ENCODE measurements at regions not wholly inside any gene's neighbourhood (a gene's known extent, or its start where the extent isn't known, plus 50 kb on each side); places are given as distances from the start of the nearest gene placed in this dataset.

GRCh38 chr18:44079606-44080005 is 601.1 kb upstream of the SETBP1 start:
- no peak for TF ChIP-seq CTCF (IDR thresholded peaks at IDR 0.05; ENCODE audit: borderline replicate concordance, control extremely low read depth, extremely low read depth, insufficient read depth, missing control alignments)
- in situ Hi-C loops (cut with MboI; ENCODE audit: low sequenced_read_pairs, unreplicated experiment), result no loop called here
- no peak for DNase-seq (ENCODE audit: low spot score)

DNA sequence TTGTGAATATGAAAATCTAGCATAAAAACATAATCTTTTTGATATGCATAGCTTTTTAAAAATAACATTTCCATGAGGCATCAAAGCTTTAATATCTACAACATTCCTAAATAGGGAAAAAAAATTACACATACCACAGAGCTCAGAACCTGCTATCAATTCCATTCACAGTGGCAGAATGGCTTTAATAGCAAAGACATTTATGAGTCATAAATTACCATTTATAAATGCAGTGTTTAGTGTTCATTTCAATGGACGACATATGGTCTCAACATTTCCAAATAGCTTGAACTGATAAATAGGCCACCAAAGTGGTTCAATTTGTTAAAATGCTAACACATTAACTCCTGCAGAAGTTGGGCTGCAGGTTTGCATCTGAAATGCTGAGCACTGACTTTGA is 600.6 kb upstream of the SETBP1 start:
- DNase-seq (ENCODE audit: low spot score), result no peak
- in situ Hi-C loops (cut with MboI; ENCODE audit: low sequenced_read_pairs, unreplicated experiment), result no loop called here
- TF ChIP-seq CTCF (IDR thresholded peaks at IDR 0.05; ENCODE audit: borderline replicate concordance, control extremely low read depth, extremely low read depth, insufficient read depth, missing control alignments), result no peak

DNA sequence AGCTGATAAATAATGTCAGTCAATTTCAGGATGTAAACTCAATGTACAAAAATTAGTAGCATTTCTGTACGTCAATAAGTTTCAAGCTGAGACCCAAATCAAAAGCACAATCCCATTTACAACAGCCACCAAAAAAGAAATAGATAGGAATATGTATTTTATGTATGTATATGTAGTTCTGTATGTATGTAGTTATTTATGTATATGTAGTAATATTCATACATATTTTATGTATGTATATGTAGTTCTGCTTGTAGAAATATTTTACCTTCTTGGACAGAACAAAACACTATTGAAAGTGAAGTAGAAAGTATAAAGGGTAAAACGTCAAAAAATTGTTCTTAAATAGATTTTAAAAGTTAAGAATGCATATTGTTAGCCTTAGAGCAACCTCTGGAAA is 591.0 kb upstream of the SETBP1 start:
- TF ChIP-seq CTCF (IDR thresholded peaks at IDR 0.05; ENCODE audit: borderline replicate concordance, control extremely low read depth, extremely low read depth, insufficient read depth, missing control alignments), result no peak
- no peak for DNase-seq (ENCODE audit: low spot score)
- in situ Hi-C loops (cut with MboI; ENCODE audit: low sequenced_read_pairs, unreplicated experiment), result no loop called here

- DNase-seq (ENCODE audit: low spot score), result no peak
- TF ChIP-seq CTCF (IDR thresholded peaks at IDR 0.05; ENCODE audit: borderline replicate concordance, control extremely low read depth, extremely low read depth, insufficient read depth, missing control alignments), result no peak
- in situ Hi-C loops (cut with MboI; ENCODE audit: low sequenced_read_pairs, unreplicated experiment), result no loop called here
These were observed 590.2 kb upstream of the SETBP1 start for GRCh38 chr18:44090453-44090852.

DNA sequence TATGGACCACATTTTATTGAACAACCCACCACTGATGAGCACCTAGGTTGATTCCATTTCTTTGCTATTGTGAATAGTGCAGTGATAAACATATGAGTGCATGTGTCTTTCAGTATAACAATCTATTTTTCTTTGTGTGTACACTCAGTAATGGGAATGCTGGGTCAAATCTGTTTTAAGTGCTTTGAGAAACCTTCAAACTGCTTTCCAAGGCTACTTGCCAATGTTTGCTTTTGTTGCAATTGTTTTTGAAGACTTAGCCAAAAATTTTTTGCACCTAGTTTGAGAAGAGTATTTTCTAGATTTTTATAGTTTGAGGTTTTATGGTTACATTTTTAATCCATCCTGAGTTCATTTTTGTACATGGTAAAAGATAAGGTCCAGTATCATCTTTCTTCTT is 587.4 kb upstream of the SETBP1 start:
- in situ Hi-C loops (cut with MboI; ENCODE audit: low sequenced_read_pairs, unreplicated experiment), result no loop called here
- DNase-seq (ENCODE audit: low spot score), result no peak
- TF ChIP-seq CTCF (IDR thresholded peaks at IDR 0.05; ENCODE audit: borderline replicate concordance, control extremely low read depth, extremely low read depth, insufficient read depth, missing control alignments), result no peak

- no peak for DNase-seq (ENCODE audit: low spot score)
- TF ChIP-seq CTCF (IDR thresholded peaks at IDR 0.05; ENCODE audit: borderline replicate concordance, control extremely low read depth, extremely low read depth, insufficient read depth, missing control alignments), result no peak
- in situ Hi-C loops (cut with MboI; ENCODE audit: low sequenced_read_pairs, unreplicated experiment), result no loop called here
These were observed 584.7 kb upstream of the SETBP1 start for GRCh38 chr18:44096016-44096415.

- in situ Hi-C loops (cut with MboI; ENCODE audit: low sequenced_read_pairs, unreplicated experiment), result no loop called here
- DNase-seq (ENCODE audit: low spot score), result peak; percentile 5
These were observed 582.1 kb upstream of the SETBP1 start for GRCh38 chr18:44098551-44099098.

More at GRCh38 chr18:44098551-44099098, 582.1 kb upstream of the SETBP1 start:
- peak; percentile 5 for TF ChIP-seq CTCF (IDR thresholded peaks at IDR 0.05; ENCODE audit: borderline replicate concordance, control extremely low read depth, extremely low read depth, insufficient read depth, missing control alignments)
